ENCODE measurements at regions not wholly inside any gene's neighbourhood (a gene's known extent, or its start where the extent isn't known, plus 50 kb on each side); places are given as distances from the start of the nearest gene placed in this dataset.

DNA sequence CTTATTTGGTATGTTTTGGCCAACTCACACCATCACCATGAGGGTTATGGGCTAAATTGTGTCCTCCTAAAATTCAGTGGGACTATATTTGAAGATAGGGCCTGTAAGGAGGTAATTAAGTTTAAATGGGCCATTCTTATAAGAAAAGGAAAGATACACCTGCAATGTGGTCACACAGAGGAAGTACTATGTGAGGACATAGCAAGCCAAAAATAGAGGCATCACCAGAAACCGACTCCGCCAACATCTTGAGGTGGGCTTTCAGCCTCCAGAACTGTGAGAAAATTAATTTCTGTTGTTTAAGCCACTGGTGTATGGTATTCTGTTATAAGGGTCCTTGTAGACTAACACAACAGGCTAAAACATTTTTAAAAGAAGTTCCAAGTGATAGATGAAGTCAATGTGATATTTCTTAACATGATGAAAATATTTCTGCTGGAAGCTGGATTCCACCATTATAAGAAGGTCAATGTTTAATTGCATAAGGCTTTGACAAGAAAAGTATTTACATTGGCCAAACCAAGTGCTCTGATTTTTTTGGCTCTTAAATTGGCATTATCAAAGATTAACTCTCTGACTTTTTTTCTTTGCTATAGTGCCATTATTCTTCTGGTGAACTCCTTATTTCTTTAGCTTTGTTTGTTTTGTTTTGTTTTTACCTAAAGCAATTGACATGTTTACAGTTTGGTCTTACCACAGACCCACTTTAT, 540.9 kb downstream of the PPARGC1A start:
- TF ChIP-seq, protein P1, sequence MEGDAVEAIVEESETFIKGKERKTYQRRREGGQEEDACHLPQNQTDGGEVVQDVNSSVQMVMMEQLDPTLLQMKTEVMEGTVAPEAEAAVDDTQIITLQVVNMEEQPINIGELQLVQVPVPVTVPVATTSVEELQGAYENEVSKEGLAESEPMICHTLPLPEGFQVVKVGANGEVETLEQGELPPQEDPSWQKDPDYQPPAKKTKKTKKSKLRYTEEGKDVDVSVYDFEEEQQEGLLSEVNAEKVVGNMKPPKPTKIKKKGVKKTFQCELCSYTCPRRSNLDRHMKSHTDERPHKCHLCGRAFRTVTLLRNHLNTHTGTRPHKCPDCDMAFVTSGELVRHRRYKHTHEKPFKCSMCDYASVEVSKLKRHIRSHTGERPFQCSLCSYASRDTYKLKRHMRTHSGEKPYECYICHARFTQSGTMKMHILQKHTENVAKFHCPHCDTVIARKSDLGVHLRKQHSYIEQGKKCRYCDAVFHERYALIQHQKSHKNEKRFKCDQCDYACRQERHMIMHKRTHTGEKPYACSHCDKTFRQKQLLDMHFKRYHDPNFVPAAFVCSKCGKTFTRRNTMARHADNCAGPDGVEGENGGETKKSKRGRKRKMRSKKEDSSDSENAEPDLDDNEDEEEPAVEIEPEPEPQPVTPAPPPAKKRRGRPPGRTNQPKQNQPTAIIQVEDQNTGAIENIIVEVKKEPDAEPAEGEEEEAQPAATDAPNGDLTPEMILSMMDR (IDR thresholded peaks at IDR 0.05; ENCODE audit: insufficient read depth, low read length, poor library complexity, severe bottlenecking) = no peak
- TF ChIP-seq EZH2phosphoT487 (conservative IDR thresholded peaks at IDR 0.05; ENCODE audit: low read length) = no peak

Measured in SU-DHL-6 (cell line).